ENCODE measurements at regions not wholly inside any gene's neighbourhood (a gene's known extent, or its start where the extent isn't known, plus 50 kb on each side); places are given as distances from the start of the nearest gene placed in this dataset.

DNA sequence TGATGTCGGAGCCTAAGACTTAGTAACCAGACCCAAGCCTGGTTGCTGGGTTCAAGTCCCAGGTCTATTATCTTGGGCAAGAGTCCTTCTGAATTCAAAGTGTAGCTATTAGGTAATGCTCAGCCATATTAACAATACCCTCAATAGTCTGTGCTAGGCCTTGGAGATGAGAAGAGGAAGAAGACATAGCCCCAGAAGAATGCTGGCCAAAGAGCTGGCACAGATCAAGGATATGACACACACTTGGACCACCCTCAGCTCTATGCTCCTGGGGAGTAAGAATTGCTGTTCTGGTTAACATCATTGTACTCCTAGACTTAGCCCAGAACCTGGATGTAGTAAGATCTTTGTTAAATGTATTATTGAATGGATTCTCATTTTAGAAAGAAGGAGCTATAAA, 426.7 kb downstream of the CDK5RAP2 start:
- no peak for TF ChIP-seq POLR2A (IDR thresholded peaks at IDR 0.05; ENCODE audit: low read depth, low read length)
- TF ChIP-seq POLR2AphosphoS5 (IDR thresholded peaks at IDR 0.05; ENCODE audit: low read depth, low read length): no peak
- no peak for TF ChIP-seq TAF1 (IDR thresholded peaks at IDR 0.05; ENCODE audit: low read depth, low read length)
- TF ChIP-seq PAX5 (IDR thresholded peaks at IDR 0.05; ENCODE audit: insufficient read depth, low read length, severe bottlenecking): no peak
- TF ChIP-seq POU2F2 (IDR thresholded peaks at IDR 0.05; ENCODE audit: low read depth, low read length): no peak

Data from GM12891 (cell line).